ENCODE measurements at regions not wholly inside any gene's neighbourhood (a gene's known extent, or its start where the extent isn't known, plus 50 kb on each side); places are given as distances from the start of the nearest gene placed in this dataset.

DNA sequence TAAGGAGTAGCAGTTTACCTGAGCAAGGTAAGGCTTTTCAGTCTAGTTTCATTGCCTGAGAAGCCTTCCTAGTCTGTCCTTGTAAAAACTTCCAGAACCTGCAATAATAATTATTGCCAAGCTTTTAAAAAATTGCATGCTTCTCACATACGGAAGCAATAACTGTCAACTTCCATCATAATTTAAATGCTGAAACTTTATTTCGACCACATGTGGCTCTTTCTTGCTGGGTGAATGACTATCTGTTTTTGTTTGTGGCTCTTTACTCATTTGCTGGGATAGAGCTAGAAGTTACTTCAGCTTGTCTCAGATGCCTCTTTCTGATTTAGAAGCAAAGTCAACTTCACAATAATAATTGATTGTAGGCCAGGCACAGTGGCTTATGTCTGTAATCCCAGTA is 95.9 kb upstream of the COL21A1 start:
- TF ChIP-seq, protein P1, sequence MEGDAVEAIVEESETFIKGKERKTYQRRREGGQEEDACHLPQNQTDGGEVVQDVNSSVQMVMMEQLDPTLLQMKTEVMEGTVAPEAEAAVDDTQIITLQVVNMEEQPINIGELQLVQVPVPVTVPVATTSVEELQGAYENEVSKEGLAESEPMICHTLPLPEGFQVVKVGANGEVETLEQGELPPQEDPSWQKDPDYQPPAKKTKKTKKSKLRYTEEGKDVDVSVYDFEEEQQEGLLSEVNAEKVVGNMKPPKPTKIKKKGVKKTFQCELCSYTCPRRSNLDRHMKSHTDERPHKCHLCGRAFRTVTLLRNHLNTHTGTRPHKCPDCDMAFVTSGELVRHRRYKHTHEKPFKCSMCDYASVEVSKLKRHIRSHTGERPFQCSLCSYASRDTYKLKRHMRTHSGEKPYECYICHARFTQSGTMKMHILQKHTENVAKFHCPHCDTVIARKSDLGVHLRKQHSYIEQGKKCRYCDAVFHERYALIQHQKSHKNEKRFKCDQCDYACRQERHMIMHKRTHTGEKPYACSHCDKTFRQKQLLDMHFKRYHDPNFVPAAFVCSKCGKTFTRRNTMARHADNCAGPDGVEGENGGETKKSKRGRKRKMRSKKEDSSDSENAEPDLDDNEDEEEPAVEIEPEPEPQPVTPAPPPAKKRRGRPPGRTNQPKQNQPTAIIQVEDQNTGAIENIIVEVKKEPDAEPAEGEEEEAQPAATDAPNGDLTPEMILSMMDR (IDR thresholded peaks at IDR 0.05; ENCODE audit: insufficient read depth, low read length) = no peak
- DNase-seq (ENCODE audit: low read depth) = no peak
- no peak overlapping the region for H3K4me3 ChIP-seq (ENCODE audit: low read depth, low read length)

DNA sequence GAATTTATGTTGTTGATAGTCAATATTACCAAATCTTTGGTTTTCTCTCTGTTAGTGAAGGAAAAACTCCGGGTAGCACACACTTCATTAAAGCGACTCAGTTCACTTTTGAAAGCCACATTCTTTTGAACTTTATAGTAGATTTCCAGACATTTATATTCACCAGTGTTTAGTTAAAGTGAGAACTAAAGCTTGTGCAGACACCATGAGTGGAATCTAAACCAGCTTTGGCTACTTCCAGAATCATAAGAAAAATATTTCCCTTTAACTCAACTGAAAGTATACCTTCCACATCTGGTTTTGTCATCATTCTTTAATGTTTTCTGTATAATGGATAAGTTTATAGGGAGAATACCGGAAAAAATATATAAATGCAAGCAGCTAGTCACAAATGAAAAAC is 92.1 kb upstream of the COL21A1 start:
- TF ChIP-seq, protein P1 (IDR thresholded peaks at IDR 0.05; ENCODE audit: insufficient read depth, low read length) = no peak
- no peak for DNase-seq (ENCODE audit: low read depth)
- H3K4me3 ChIP-seq (ENCODE audit: low read depth, low read length) = no peak overlapping the region

DNA sequence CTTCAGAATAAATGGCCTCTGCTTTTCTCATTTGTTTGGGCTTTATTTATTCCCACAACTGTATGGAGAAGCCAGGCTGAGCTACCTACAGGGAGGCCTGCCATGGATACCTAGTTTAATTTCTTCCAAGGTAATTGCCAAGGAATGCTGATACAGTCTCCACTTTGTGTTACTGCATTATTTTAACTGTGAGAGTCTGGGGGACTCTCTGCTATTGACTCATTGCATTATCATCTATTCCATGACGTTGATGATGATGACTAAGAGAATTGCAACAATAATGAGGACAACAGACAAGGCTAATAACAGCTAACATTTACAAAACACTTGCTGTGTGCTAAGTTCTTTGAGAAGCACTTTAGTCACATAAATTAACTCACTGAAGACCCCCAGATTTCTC is 88.3 kb upstream of the COL21A1 start:
- DNase-seq (ENCODE audit: low read depth) = peak; percentile 92
- TF ChIP-seq, protein P1 (IDR thresholded peaks at IDR 0.05; ENCODE audit: insufficient read depth, low read length) = no peak

DNA sequence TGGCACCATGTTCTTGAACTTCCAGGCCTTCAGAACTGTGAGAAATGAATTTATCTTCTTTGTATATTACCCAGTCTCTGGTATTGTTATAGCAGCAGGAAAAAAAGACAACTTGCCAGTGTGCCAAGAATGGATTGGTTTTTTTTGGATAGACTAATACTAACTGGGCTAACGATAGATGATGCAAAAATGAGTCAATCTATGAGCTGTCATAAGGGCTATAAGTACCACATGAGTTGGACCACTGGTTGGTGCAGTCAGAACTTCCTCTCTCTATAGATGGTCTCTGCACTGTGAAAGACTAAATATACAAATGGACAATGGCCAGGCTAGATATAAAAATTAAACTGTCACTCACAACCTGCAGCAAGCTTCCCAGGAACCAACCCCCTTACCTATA is 87.6 kb upstream of the COL21A1 start:
- peak; percentile 95 for DNase-seq (ENCODE audit: low read depth)
- TF ChIP-seq, protein P1 (IDR thresholded peaks at IDR 0.05; ENCODE audit: insufficient read depth, low read length) = no peak
- H3K4me3 ChIP-seq (ENCODE audit: low read depth, low read length) = no peak overlapping the region

More for the DNA sequence above, 88.3 kb upstream of the COL21A1 start:
- no peak overlapping the region for H3K4me3 ChIP-seq (ENCODE audit: low read depth, low read length)

DNA sequence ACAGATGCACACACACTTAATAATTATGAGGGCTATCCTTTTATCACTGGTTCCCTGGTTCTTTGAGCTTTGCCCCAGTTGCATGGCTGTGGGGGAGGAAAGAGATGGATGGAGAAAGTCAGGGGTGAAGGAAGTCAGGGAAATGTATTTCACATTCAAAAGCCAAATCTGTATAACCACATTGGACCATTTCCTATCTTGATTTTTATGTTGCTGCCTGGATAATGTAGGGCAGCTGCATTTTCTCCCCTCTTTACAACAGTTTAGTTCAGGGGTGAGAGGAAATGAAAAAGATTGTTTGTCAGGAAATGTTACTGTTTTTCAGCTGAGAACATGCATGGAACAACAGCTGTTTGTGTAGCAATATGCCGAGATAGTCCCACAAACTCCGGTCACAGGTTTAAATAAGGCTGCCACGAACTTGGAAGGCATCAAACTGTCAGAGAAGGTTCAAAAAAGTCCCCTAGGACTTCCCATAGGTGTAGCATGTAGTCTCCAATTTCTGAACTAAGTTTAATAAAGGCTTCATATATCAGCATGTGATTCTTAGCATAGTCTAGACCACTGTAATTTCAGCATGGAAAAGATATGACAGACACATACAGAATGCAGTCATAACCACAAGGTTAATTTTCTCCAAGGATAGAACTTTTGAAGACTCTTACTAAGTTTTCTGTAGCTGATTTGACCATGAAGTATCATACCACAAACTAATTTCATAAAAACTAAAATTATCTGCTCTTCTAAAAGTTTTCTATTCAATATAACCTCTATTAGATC is 82.1 kb upstream of the COL21A1 start:
- peak; percentile 51 for DNase-seq (ENCODE audit: low read depth)
- H3K4me3 ChIP-seq (ENCODE audit: low read depth, low read length) = no peak overlapping the region
- TF ChIP-seq, protein P1 (IDR thresholded peaks at IDR 0.05; ENCODE audit: insufficient read depth, low read length) = no peak

DNA sequence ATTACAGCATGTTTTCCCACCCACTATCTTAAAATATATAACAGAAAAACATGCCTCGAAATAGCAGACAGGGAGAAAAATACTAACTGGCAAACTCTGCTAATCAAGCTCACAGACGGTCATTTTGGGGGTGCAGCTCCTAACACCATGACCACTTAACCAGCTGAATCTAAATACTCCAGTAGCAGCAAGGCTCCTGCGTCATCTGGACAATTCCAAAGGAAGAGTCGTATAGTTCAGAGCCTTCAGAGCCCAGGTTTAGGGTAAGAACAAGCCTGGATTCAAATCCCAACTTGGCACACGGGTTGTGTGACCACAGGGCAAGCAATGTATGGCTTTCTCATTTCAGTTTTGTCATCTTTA is 81.3 kb upstream of the COL21A1 start:
- TF ChIP-seq, protein P1 (IDR thresholded peaks at IDR 0.05; ENCODE audit: insufficient read depth, low read length) = no peak
- H3K4me3 ChIP-seq (ENCODE audit: low read depth, low read length) = no peak overlapping the region
- no peak for DNase-seq (ENCODE audit: low read depth)
